ENCODE measurements at regions not wholly inside any gene's neighbourhood (a gene's known extent, or its start where the extent isn't known, plus 50 kb on each side); places are given as distances from the start of the nearest gene placed in this dataset.

- no peaks in the 10 kb centered on the region for H3K9me3 ChIP-seq
- 68 to 76% (median 73%) methylated on average over 4 of the region's 4 CpGs for WGBS, 3 donors
- DNase-seq: no peak
- no peaks in the 10 kb centered on the region for H3K36me3 ChIP-seq
- H3K27me3 ChIP-seq: no peaks in the 10 kb centered on the region
- H3K4me1 ChIP-seq (ENCODE audit: insufficient read depth): no peaks in the 10 kb centered on the region
- intact Hi-C loops (cut with DNase I): no loop called here
- TF ChIP-seq POLR2A (IDR thresholded peaks at IDR 0.05) (no peak), CTCF (IDR thresholded peaks at IDR 0.05) (no peak), EP300 (IDR thresholded peaks at IDR 0.05) (no peak)
- no peak overlapping the region for H3K27ac ChIP-seq
- H3K4me3 ChIP-seq: no peak overlapping the region
Observed at GRCh38 chr1:69129538-69129937, 438.2 kb upstream of the LRRC7 start.

GRCh38 chr1:69138172-69138571 is 429.6 kb upstream of the LRRC7 start:
- Histone ChIP-seq H3K4me3 (no peak overlapping the region), H3K9me3 (no peaks in the 10 kb centered on the region), H3K27ac (no peak overlapping the region), H3K4me1 (ENCODE audit: insufficient read depth) (no peaks in the 10 kb centered on the region), H3K27me3 (no peaks in the 10 kb centered on the region), H3K36me3 (no peaks in the 10 kb centered on the region)
- 63 to 81% (median 70%) methylated on average over 1 of the region's 1 CpG for WGBS, 3 donors
- no peak for TF ChIP-seq EP300 (IDR thresholded peaks at IDR 0.05)
- TF ChIP-seq POLR2A (IDR thresholded peaks at IDR 0.05): no peak
- no peak for TF ChIP-seq CTCF (IDR thresholded peaks at IDR 0.05)
- no peak for DNase-seq
- intact Hi-C loops (cut with DNase I): no loop called here

GRCh38 chr1:69139007-69139406 is 428.7 kb upstream of the LRRC7 start:
- Histone ChIP-seq H3K36me3 (no peaks in the 10 kb centered on the region), H3K27ac (no peak overlapping the region), H3K4me1 (ENCODE audit: insufficient read depth) (no peaks in the 10 kb centered on the region), H3K4me3 (no peak overlapping the region), H3K27me3 (no peaks in the 10 kb centered on the region), H3K9me3 (no peaks in the 10 kb centered on the region)
- intact Hi-C loops (cut with DNase I): no loop called here
- 71 to 79% (median 76%) methylated on average over 4 of the region's 4 CpGs for WGBS, 3 donors
- no peak for DNase-seq
- TF ChIP-seq POLR2A (IDR thresholded peaks at IDR 0.05): no peak
- TF ChIP-seq EP300 (IDR thresholded peaks at IDR 0.05): no peak
- TF ChIP-seq CTCF (IDR thresholded peaks at IDR 0.05): no peak

GRCh38 chr1:69146303-69146702 is 421.4 kb upstream of the LRRC7 start:
- no peaks in the 10 kb centered on the region for H3K27me3 ChIP-seq
- H3K4me3 ChIP-seq: no peak overlapping the region
- DNase-seq: no peak
- 82 to 88% (median 84%) methylated on average over 3 of the region's 3 CpGs for WGBS, 3 donors
- no peaks in the 10 kb centered on the region for H3K4me1 ChIP-seq (ENCODE audit: insufficient read depth)
- no peaks in the 10 kb centered on the region for H3K36me3 ChIP-seq
- no peaks in the 10 kb centered on the region for H3K9me3 ChIP-seq
- no peak overlapping the region for H3K27ac ChIP-seq
- TF ChIP-seq CTCF (IDR thresholded peaks at IDR 0.05) (no peak), EP300 (IDR thresholded peaks at IDR 0.05) (no peak)
- intact Hi-C loops (cut with DNase I): loop anchor here in 1 of 4 donors (10.0 kb wide), 1 partner anchor 1908 kb away; no protein-coding TSS in a partner anchor
